GM21723 (cell line): ENCODE measurements at regions not wholly inside any gene's neighbourhood (a gene's known extent, or its start where the extent isn't known, plus 50 kb on each side); places are given as distances from the start of the nearest gene placed in this dataset.

Source experiments
- ATAC-seq: cut with Tn5 transposase; IDR thresholded peaks from one replicate; pipeline ENCODE4 v1.9.1; 2021; ENCODE audit warnings: mild to moderate bottlenecking, moderate library complexity; ENCODE audit not compliant: unreplicated experiment

- ATAC-seq, result no peak
Measured at GRCh38 chr13:95352486-95352885, 51.2 kb upstream of the ABCC4 start.

GRCh38 chr13:95354156-95354555 lies 52.9 kb upstream of the ABCC4 start:
- no peak for ATAC-seq

- ATAC-seq, result no peak
Measured at GRCh38 chr13:95354680-95355487, 53.6 kb upstream of the ABCC4 start.

GRCh38 chr13:95355494-95355893 lies 54.2 kb upstream of the ABCC4 start:
- ATAC-seq, result no peak

- ATAC-seq, result no peak
Measured at GRCh38 chr13:95356916-95357315, 55.7 kb upstream of the ABCC4 start.

GRCh38 chr13:95357875-95358274 lies 56.6 kb upstream of the ABCC4 start:
- ATAC-seq, result no peak

- ATAC-seq, result no peak
Measured at GRCh38 chr13:95360052-95360451, 58.8 kb upstream of the ABCC4 start.

GRCh38 chr13:95360464-95361097 lies 59.3 kb upstream of the ABCC4 start:
- no peak for ATAC-seq

GRCh38 chr13:95361686-95362085 lies 60.4 kb upstream of the ABCC4 start:
- ATAC-seq, result no peak

GRCh38 chr13:95362666-95363065 lies 61.4 kb upstream of the ABCC4 start:
- ATAC-seq, result no peak

GRCh38 chr13:95367309-95367843 lies 66.1 kb upstream of the ABCC4 start:
- ATAC-seq, result no peak

GRCh38 chr13:95368998-95369397 lies 67.7 kb upstream of the ABCC4 start:
- ATAC-seq, result no peak

- ATAC-seq, result no peak
Measured at GRCh38 chr13:95375706-95376105, 74.5 kb upstream of the ABCC4 start.

- no peak for ATAC-seq
Measured at GRCh38 chr13:95378603-95379002, 77.4 kb upstream of the ABCC4 start.

GRCh38 chr13:95380468-95381211 lies 79.4 kb upstream of the ABCC4 start:
- peak; percentile 92 for ATAC-seq

- no peak for ATAC-seq
Measured at GRCh38 chr13:95381212-95381527, 79.9 kb upstream of the ABCC4 start.

- ATAC-seq, result no peak
Measured at GRCh38 chr13:95382411-95382810, 81.2 kb upstream of the ABCC4 start.

- ATAC-seq, result no peak
Measured at GRCh38 chr13:95382916-95383315, 81.7 kb upstream of the ABCC4 start.

- no peak for ATAC-seq
Measured at GRCh38 chr13:95385373-95385772, 84.1 kb upstream of the ABCC4 start.

- no peak for ATAC-seq
Measured at GRCh38 chr13:95385798-95386197, 84.5 kb upstream of the ABCC4 start.

GRCh38 chr13:95386370-95386769 lies 85.1 kb upstream of the ABCC4 start:
- ATAC-seq, result no peak

GRCh38 chr13:95387733-95388207 lies 86.5 kb upstream of the ABCC4 start:
- no peak for ATAC-seq
